Calu3 (cell line): ENCODE measurements at regions not wholly inside any gene's neighbourhood (a gene's known extent, or its start where the extent isn't known, plus 50 kb on each side); places are given as distances from the start of the nearest gene placed in this dataset.

Experiments used
- BruUV-seq: library from RNA; stranded (reverse); fragments of 400-500 nt; replicated peaks from 2 replicates; lab custom pipeline; 2021; lab: Mats Ljungman, UMichigan
- CTCF ChIA-PET: fragments of 300-600 bp; sonication (Branson Sonifier 250); formaldehyde crosslinking; loops from one replicate; lab custom pipeline; 2022; ENCODE audit warnings: antibody characterized with exemption; lab: Charles Lee
- DNase-seq: peaks from one replicate; pipeline ENCODE4 v3.0.0; 2022
- H3K27ac Mint-ChIP-seq: one replicate; pipeline ENCODE4 v1.8.0; 2022; ENCODE audit warnings: mixed read lengths; ENCODE audit not compliant: unreplicated experiment
- H3K27me3 Mint-ChIP-seq: one replicate; pipeline ENCODE4 v1.8.0; 2022; ENCODE audit warnings: mixed read lengths; ENCODE audit not compliant: unreplicated experiment
- H3K36me3 Mint-ChIP-seq: one replicate; pipeline ENCODE4 v1.8.0; 2022; ENCODE audit warnings: mild to moderate bottlenecking, moderate library complexity, mixed read lengths; ENCODE audit not compliant: insufficient read depth, unreplicated experiment
- H3K4me1 Mint-ChIP-seq: one replicate; pipeline ENCODE4 v1.8.0; 2022; ENCODE audit warnings: mild to moderate bottlenecking, low read depth, mixed read lengths; ENCODE audit not compliant: unreplicated experiment
- H3K4me3 Mint-ChIP-seq: one replicate; pipeline ENCODE4 v1.8.0; 2022; ENCODE audit warnings: mild to moderate bottlenecking, low read depth, moderate library complexity, mixed read lengths; ENCODE audit not compliant: unreplicated experiment
- H3K9me3 Mint-ChIP-seq: one replicate; pipeline ENCODE4 v1.8.0; 2022; ENCODE audit warnings: low read depth, mixed read lengths; ENCODE audit not compliant: unreplicated experiment
- intact Hi-C: fragments of 100-400 bp; cut with micrococcal nuclease; formaldehyde crosslinking; loops from one replicate; pipeline ENCODE4 v1.10.0; 2022; ENCODE audit not compliant: unreplicated experiment
- TF ChIP-seq, protein P1 (sequence below): fragments of 200-600 bp; IDR thresholded peaks from one replicate; pipeline ENCODE4 v1.8.0; 2022; ENCODE audit warnings: antibody characterized with exemption; ENCODE audit not compliant: unreplicated experiment

GRCh38 chrX:44621078-44621477 lies 78.4 kb upstream of the FUNDC1 start:
- intact Hi-C loops, result no loop called here
- no peaks in the 10 kb centered on the region for H3K27me3 Mint-ChIP-seq
- H3K36me3 Mint-ChIP-seq, result no peaks in the 10 kb centered on the region
- H3K9me3 Mint-ChIP-seq, result no peaks in the 10 kb centered on the region
- no TSS peak for BruUV-seq
- TF ChIP-seq, protein P1, sequence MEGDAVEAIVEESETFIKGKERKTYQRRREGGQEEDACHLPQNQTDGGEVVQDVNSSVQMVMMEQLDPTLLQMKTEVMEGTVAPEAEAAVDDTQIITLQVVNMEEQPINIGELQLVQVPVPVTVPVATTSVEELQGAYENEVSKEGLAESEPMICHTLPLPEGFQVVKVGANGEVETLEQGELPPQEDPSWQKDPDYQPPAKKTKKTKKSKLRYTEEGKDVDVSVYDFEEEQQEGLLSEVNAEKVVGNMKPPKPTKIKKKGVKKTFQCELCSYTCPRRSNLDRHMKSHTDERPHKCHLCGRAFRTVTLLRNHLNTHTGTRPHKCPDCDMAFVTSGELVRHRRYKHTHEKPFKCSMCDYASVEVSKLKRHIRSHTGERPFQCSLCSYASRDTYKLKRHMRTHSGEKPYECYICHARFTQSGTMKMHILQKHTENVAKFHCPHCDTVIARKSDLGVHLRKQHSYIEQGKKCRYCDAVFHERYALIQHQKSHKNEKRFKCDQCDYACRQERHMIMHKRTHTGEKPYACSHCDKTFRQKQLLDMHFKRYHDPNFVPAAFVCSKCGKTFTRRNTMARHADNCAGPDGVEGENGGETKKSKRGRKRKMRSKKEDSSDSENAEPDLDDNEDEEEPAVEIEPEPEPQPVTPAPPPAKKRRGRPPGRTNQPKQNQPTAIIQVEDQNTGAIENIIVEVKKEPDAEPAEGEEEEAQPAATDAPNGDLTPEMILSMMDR, result no peak
- H3K4me1 Mint-ChIP-seq, result no peaks in the 10 kb centered on the region
- no peak for DNase-seq
- no peak overlapping the region for H3K4me3 Mint-ChIP-seq
- H3K27ac Mint-ChIP-seq, result no peak overlapping the region
- CTCF ChIA-PET, result no interaction called here

DNA sequence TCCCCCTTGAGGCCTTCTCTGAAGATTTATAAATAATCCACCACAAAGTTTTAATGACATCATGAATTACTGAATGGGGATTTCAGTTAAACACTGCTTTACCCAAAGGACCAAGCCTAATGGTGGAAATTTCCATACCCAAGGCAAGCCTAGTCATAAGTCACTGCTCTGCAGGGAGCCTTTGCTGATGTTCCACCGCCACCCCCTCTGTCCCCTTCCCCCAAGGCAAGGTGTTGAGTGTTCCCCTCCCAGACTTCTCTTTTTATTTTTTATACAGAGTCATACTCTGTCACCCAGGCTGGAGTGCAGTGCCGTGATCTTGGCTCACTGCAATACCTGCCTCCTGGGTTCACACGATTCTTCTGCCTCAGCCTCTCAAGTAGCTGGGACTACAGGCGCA lies 76.4 kb upstream of the FUNDC1 start:
- TF ChIP-seq, protein P1, result no peak
- DNase-seq, result no peak
- Mint-ChIP-seq H3K27ac (no peak overlapping the region), H3K4me1 (no peaks in the 10 kb centered on the region), H3K4me3 (no peak overlapping the region), H3K27me3 (no peaks in the 10 kb centered on the region), H3K36me3 (no peaks in the 10 kb centered on the region), H3K9me3 (no peaks in the 10 kb centered on the region)
- intact Hi-C loops, result no loop called here
- no TSS peak for BruUV-seq
- CTCF ChIA-PET, result no interaction called here

- Mint-ChIP-seq H3K4me1 (no peaks in the 10 kb centered on the region), H3K27ac (no peak overlapping the region), H3K4me3 (no peak overlapping the region), H3K36me3 (no peaks in the 10 kb centered on the region), H3K27me3 (no peaks in the 10 kb centered on the region), H3K9me3 (no peaks in the 10 kb centered on the region)
- TF ChIP-seq, protein P1, result no peak
- CTCF ChIA-PET, result no interaction called here
- no TSS peak for BruUV-seq
- intact Hi-C loops, result no loop called here
- no peak for DNase-seq
Measured at GRCh38 chrX:44596277-44596676, 53.6 kb upstream of the FUNDC1 start.
